OCI-LY1 (cell line): ENCODE measurements at regions not wholly inside any gene's neighbourhood (a gene's known extent, or its start where the extent isn't known, plus 50 kb on each side); places are given as distances from the start of the nearest gene placed in this dataset.

Source experiments
- H2AFZ ChIP-seq: fragments of 200-600 bp; sonication (generic), shearing (Covaris generic); 2 replicates; pipeline ENCODE4 v1.6.0; 2014; ENCODE audit warnings: antibody characterized with exemption, mild to moderate bottlenecking, low read length
- H3F3A ChIP-seq: fragments of 200-600 bp; sonication (generic), shearing (Covaris generic); 2 replicates; pipeline ENCODE4 v1.6.0; 2014; ENCODE audit warnings: mild to moderate bottlenecking, antibody characterized with exemption, low read length, moderate library complexity; ENCODE audit not compliant: insufficient read depth
- H3K27ac ChIP-seq: fragments of 200-600 bp; sonication (generic); 2 replicates; pipeline ENCODE4 v1.5.1; 2014; ENCODE audit warnings: low read length, mixed run types, mild to moderate bottlenecking, low read depth; ENCODE audit not compliant: poor library complexity, severe bottlenecking
- H3K27me3 ChIP-seq: fragments of 200-600 bp; sonication (generic); 2 replicates; pipeline ENCODE4 v1.6.0; 2014; ENCODE audit warnings: antibody characterized with exemption, mild to moderate bottlenecking, low read length, moderate library complexity; ENCODE audit not compliant: insufficient read depth
- H3K36me3 ChIP-seq: fragments of 200-600 bp; sonication (generic); 2 replicates; pipeline ENCODE4 v1.6.1; 2014; ENCODE audit warnings: mild to moderate bottlenecking, antibody characterized with exemption, low read length, moderate library complexity, mixed read lengths; ENCODE audit not compliant: insufficient read depth
- H3K4me1 ChIP-seq: fragments of 200-600 bp; sonication (generic); 2 replicates; pipeline ENCODE4 v1.5.1; 2014; ENCODE audit warnings: mild to moderate bottlenecking, low read length, moderate library complexity; ENCODE audit not compliant: insufficient read depth, severe bottlenecking
- H3K4me2 ChIP-seq: fragments of 200-600 bp; sonication (generic), shearing (Covaris generic); 2 replicates; pipeline ENCODE4 v1.6.1; 2014; ENCODE audit warnings: low read length
- H3K4me3 ChIP-seq: fragments of 200-600 bp; sonication (generic); 2 replicates; pipeline ENCODE4 v1.5.1; 2014; ENCODE audit warnings: low read length, low read depth, mild to moderate bottlenecking, mixed read lengths; ENCODE audit not compliant: poor library complexity, severe bottlenecking
- H3K79me2 ChIP-seq: fragments of 200-600 bp; shearing (Covaris generic); 2 replicates; pipeline ENCODE4 v1.6.1; 2016; ENCODE audit warnings: mixed run types, low read length, mixed read lengths; ENCODE audit not compliant: insufficient read depth
- H3K9ac ChIP-seq: fragments of 200-600 bp; sonication (generic), shearing (Covaris generic); 2 replicates; pipeline ENCODE4 v1.6.1; 2014; ENCODE audit warnings: mild to moderate bottlenecking, low read length, mixed read lengths
- H3K9me2 ChIP-seq: fragments of 200-600 bp; sonication (generic), shearing (Covaris generic); 2 replicates; pipeline ENCODE4 v1.6.1; 2014; ENCODE audit warnings: low read depth, mild to moderate bottlenecking, low read length, mixed read lengths
- H3K9me3 ChIP-seq: fragments of 200-600 bp; shearing (Covaris generic); 2 replicates; pipeline ENCODE4 v1.6.1; 2014; ENCODE audit warnings: low read length, mixed read lengths
- H4K20me1 ChIP-seq: fragments of 200-600 bp; sonication (generic), shearing (Covaris generic); 2 replicates; pipeline ENCODE4 v1.6.0; 2016; ENCODE audit warnings: mild to moderate bottlenecking, low read length; ENCODE audit not compliant: insufficient read depth
- CTCF ChIP-seq: fragments of 200-600 bp; sonication (generic), shearing (Covaris generic); IDR thresholded peaks from 2 replicates; pipeline ENCODE4 v1.5.1; 2017; ENCODE audit warnings: mild to moderate bottlenecking, antibody characterized with exemption, low read length, moderate library complexity, mixed read lengths
- EZH2 ChIP-seq: fragments of 200-600 bp; sonication (generic), shearing (Covaris generic); IDR thresholded peaks from 2 replicates; pipeline ENCODE4 v1.8.0; 2017; ENCODE audit warnings: borderline replicate concordance, mixed run types, mild to moderate bottlenecking, antibody characterized with exemption, low read length, moderate library complexity, mixed read lengths

GRCh38 chr2:120883607-120884440, 148.2 kb downstream of the GLI2 start:
- H3K9me2 ChIP-seq: no peaks in the 10 kb centered on the region
- no peaks in the 10 kb centered on the region for H3F3A ChIP-seq
- no peaks in the 10 kb centered on the region for H4K20me1 ChIP-seq
- TF ChIP-seq CTCF (no peak), EZH2 (no peak)
- H3K4me1 ChIP-seq: no peaks in the 10 kb centered on the region
- no peaks in the 10 kb centered on the region for H3K79me2 ChIP-seq
- no peaks in the 10 kb centered on the region for H3K36me3 ChIP-seq
- H3K27me3 ChIP-seq: peaks cover 8% of the 10 kb centered on the region; the same call in 1 of the 2 replicates
- no peak overlapping the region for H3K4me2 ChIP-seq
- no peak overlapping the region for H3K27ac ChIP-seq
- no peak overlapping the region for H2AFZ ChIP-seq
- no peaks in the 10 kb centered on the region for H3K9me3 ChIP-seq
- no peak overlapping the region for H3K9ac ChIP-seq
- no peak overlapping the region for H3K4me3 ChIP-seq

- H3K9me2 ChIP-seq: no peaks in the 10 kb centered on the region
- no peaks in the 10 kb centered on the region for H3K9me3 ChIP-seq
- H3K27me3 ChIP-seq: peaks cover 4% of the 10 kb centered on the region; the same call in 1 of the 2 replicates
- no peak overlapping the region for H3K27ac ChIP-seq
- no peaks in the 10 kb centered on the region for H3F3A ChIP-seq
- no peak overlapping the region for H3K4me3 ChIP-seq
- H2AFZ ChIP-seq: no peak overlapping the region
- H3K79me2 ChIP-seq: no peaks in the 10 kb centered on the region
- no peaks in the 10 kb centered on the region for H3K4me1 ChIP-seq
- no peaks in the 10 kb centered on the region for H3K36me3 ChIP-seq
- no peak for TF ChIP-seq EZH2
- H3K4me2 ChIP-seq: no peak overlapping the region
- H4K20me1 ChIP-seq: no peaks in the 10 kb centered on the region
- no peak overlapping the region for H3K9ac ChIP-seq
Measured at GRCh38 chr2:120884472-120885290, 149.0 kb downstream of the GLI2 start.

- Histone ChIP-seq H3K9me2 (no peaks in the 10 kb centered on the region), H4K20me1 (no peaks in the 10 kb centered on the region), H3K79me2 (no peaks in the 10 kb centered on the region), H3K4me2 (no peak overlapping the region), H3K4me1 (no peaks in the 10 kb centered on the region), H3K9ac (no peak overlapping the region), H3F3A (no peaks in the 10 kb centered on the region), H3K27me3 (peaks cover 4% of the 10 kb centered on the region; the same call in 1 of the 2 replicates), H2AFZ (no peak overlapping the region), H3K4me3 (no peak overlapping the region), H3K27ac (no peak overlapping the region), H3K36me3 (no peaks in the 10 kb centered on the region), H3K9me3 (no peaks in the 10 kb centered on the region)
- TF ChIP-seq EZH2: no peak
- TF ChIP-seq CTCF: no peak
Measured at GRCh38 chr2:120885321-120885720, 149.7 kb downstream of the GLI2 start.
